WTC11 (cell line): ENCODE measurements at regions not wholly inside any gene's neighbourhood (a gene's known extent, or its start where the extent isn't known, plus 50 kb on each side); places are given as distances from the start of the nearest gene placed in this dataset.
"Not testable (repeated sequence)": the region's sequence is repeated elsewhere in the genome, so short reads cannot be mapped to it uniquely, and the experiment has no call there.

Experiments used
- ATAC-seq: fragments of 200-7000 bp; cut with Tn5 transposase; 2 replicates; pipeline ENCODE4 v1.10.0; 2021; ENCODE audit warnings: mild to moderate bottlenecking, moderate library complexity
- CTCF ChIA-PET: fragments of 300-600 bp; sonication (Branson Sonifier 250); formaldehyde crosslinking; loops from one replicate; lab custom pipeline; 2021; ENCODE audit warnings: antibody characterized with exemption; lab: Charles Lee
- POLR2A ChIA-PET: fragments of 350-600 bp; sonication (Branson Sonifier 250); formaldehyde crosslinking; loops from one replicate; lab custom pipeline; 2021; ENCODE audit warnings: antibody characterized with exemption; lab: Charles Lee
- DNase-seq: peaks from one replicate; pipeline ENCODE4 v3.0.0; 2021; ENCODE audit warnings: low spot score
- H3K27ac Mint-ChIP-seq: 2 replicates; pipeline ENCODE4 v1.8.0; 2021; ENCODE audit warnings: mixed read lengths
- H3K27me3 Mint-ChIP-seq: 2 replicates; pipeline ENCODE4 v1.8.0; 2021; ENCODE audit warnings: low read depth, mild to moderate bottlenecking, moderate library complexity, mixed read lengths
- H3K36me3 Mint-ChIP-seq: 2 replicates; pipeline ENCODE4 v1.8.0; 2021; ENCODE audit warnings: mixed read lengths
- H3K4me1 Mint-ChIP-seq: 2 replicates; pipeline ENCODE4 v1.8.0; 2022; ENCODE audit warnings: mixed read lengths
- H3K4me3 Mint-ChIP-seq: 2 replicates; pipeline ENCODE4 v1.8.0; 2021; ENCODE audit warnings: mild to moderate bottlenecking, moderate library complexity, mixed read lengths
- H3K9me3 Mint-ChIP-seq: 2 replicates; pipeline ENCODE4 v1.8.0; 2021; ENCODE audit warnings: mixed read lengths
- CTCF ChIP-seq: fragments of 200-600 bp; IDR thresholded peaks from 2 replicates; pipeline ENCODE4 v1.8.0; 2022; ENCODE audit warnings: antibody characterized with exemption
- HMGA2 ChIP-seq: fragments of 250-450 bp; sonication (Bioruptor Pico); IDR thresholded peaks from 2 replicates; pipeline ENCODE4 v1.4.0; 2021; ENCODE audit warnings: mild to moderate bottlenecking, moderate library complexity
- HMGXB4 ChIP-seq: sonication (generic); formaldehyde crosslinking; IDR thresholded peaks from 2 replicates; pipeline ENCODE4 v1.8.1; 2023; ENCODE audit warnings: mild to moderate bottlenecking, moderate library complexity, missing genetic modification reagents
- TF ChIP-seq, protein P1 (sequence below): sonication (generic); formaldehyde crosslinking; IDR thresholded peaks from 2 replicates; pipeline ENCODE4 v1.8.1; 2022; ENCODE audit warnings: missing genetic modification reagents, borderline replicate concordance
- TF ChIP-seq, protein P2 (sequence below): sonication (generic); formaldehyde crosslinking; IDR thresholded peaks from 2 replicates; pipeline ENCODE4 v1.8.0; 2022; ENCODE audit warnings: mild to moderate bottlenecking, missing genetic modification reagents

DNA sequence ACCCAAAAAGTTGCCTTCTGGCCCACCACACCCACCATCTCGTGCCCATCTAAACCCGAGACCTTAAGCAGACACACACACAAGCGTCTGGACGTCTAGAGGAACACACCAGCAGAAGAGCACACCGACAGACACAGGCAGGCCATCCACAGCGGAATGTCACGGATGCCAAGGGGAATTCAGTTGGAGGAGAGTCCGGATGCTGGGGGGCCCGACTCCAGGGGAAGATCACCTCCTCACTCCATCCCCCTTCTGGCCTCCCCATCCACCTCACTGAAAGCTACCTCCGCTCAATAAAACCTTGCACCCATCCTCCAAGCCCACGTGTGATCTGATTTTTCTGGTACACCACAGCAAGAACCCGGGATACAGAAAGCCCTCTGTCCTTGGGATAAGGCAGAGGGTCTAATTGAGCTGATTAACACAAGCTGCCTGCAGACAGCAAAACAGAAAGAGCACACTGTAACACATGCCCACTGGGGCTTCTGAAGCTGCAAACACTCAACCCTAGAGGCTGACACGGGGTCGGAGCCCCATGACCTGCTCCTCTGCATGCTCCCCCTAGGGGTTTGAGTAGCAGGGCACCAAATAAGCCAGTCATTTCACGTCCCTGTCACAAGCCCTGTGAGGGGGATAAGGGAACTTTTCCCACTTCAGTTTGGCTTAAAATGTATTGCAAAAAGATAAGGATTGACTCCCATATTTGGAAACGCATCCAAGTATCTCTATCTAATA, 339.6 kb upstream of the PCDH10 start (continued):
- TF ChIP-seq, protein P1, sequence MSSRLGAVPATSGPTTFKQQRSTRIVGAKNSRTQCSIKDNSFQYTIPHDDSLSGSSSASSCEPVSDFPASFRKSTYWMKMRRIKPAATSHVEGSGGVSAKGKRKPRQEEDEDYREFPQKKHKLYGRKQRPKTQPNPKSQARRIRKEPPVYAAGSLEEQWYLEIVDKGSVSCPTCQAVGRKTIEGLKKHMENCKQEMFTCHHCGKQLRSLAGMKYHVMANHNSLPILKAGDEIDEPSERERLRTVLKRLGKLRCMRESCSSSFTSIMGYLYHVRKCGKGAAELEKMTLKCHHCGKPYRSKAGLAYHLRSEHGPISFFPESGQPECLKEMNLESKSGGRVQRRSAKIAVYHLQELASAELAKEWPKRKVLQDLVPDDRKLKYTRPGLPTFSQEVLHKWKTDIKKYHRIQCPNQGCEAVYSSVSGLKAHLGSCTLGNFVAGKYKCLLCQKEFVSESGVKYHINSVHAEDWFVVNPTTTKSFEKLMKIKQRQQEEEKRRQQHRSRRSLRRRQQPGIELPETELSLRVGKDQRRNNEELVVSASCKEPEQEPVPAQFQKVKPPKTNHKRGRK (CRISPR knock-in tag): no peak
- no peak for TF ChIP-seq HMGA2

- CTCF ChIA-PET, DNase-seq, H3K27me3 Mint-ChIP-seq, ATAC-seq, H3K27ac Mint-ChIP-seq, H3K4me3 Mint-ChIP-seq, H3K36me3 Mint-ChIP-seq, POLR2A ChIA-PET: not testable (repeated sequence)
- Mint-ChIP-seq H3K4me1 (peaks cover 13% of the 10 kb centered on the region), H3K9me3 (peaks cover 14% of the 10 kb centered on the region)
Observed at GRCh38 chr4:132813061-132813460, 336.0 kb upstream of the PCDH10 start.

DNA sequence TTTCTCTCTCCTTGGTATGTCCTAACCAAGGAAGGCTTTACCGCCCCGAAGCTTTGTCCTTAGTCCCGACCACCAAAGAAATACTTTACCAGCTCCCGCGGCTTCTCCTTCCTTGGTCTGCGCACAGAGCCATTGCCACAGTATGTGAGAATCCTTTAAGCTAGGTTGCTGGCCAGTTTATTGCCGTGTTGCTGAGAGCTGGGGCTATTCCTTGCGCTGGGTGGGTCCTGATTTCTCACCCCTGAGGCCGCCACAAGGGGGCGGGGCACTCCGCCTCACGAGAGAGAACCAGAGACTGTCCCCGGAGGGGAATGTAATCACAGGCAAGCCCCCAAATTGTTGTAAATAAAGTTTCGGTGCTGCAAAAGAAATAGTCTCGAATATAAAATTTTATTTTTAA, 331.0 kb upstream of the PCDH10 start:
- H3K4me1 Mint-ChIP-seq: peaks cover 12% of the 10 kb centered on the region
- DNase-seq: peak; percentile 78
- peak; percentile 94 for ATAC-seq

More for the DNA sequence above, 331.0 kb upstream of the PCDH10 start:
- ChIA-PET POLR2A (interaction anchor here (0.8 kb wide), 1 partner anchor 331 kb away, joined by 3 read pairs; the partner anchor contains the start of gene PCDH10), CTCF (interaction anchor here (0.9 to 2.1 kb wide), 3 partner anchors 9 to 334 kb away, joined by 3 to 11 read pairs (median 9); no protein-coding TSS in a partner anchor)
- Mint-ChIP-seq H3K36me3 (peaks cover 6% of the 10 kb centered on the region; the same call in 1 of the 2 replicates), H3K27ac (no peak overlapping the region), H3K27me3 (no peaks in the 10 kb centered on the region), H3K9me3 (peaks cover 22% of the 10 kb centered on the region), H3K4me3 (peak overlapping the region; percentile 56)
- TF ChIP-seq HMGXB4 (0 out of 2 replicates have a peak, but pooled peaks have one; percentile 36), CTCF (peak; percentile 57)
- TF ChIP-seq, protein P2, sequence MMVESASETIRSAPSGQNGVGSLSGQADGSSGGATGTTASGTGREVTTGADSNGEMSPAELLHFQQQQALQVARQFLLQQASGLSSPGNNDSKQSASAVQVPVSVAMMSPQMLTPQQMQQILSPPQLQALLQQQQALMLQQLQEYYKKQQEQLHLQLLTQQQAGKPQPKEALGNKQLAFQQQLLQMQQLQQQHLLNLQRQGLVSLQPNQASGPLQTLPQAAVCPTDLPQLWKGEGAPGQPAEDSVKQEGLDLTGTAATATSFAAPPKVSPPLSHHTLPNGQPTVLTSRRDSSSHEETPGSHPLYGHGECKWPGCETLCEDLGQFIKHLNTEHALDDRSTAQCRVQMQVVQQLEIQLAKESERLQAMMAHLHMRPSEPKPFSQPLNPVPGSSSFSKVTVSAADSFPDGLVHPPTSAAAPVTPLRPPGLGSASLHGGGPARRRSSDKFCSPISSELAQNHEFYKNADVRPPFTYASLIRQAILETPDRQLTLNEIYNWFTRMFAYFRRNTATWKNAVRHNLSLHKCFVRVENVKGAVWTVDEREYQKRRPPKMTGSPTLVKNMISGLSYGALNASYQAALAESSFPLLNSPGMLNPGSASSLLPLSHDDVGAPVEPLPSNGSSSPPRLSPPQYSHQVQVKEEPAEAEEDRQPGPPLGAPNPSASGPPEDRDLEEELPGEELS (CRISPR knock-in tag): no peak
